ENCODE measurements at regions not wholly inside any gene's neighbourhood (a gene's known extent, or its start where the extent isn't known, plus 50 kb on each side); places are given as distances from the start of the nearest gene placed in this dataset.

- TF ChIP-seq POLR2A (IDR thresholded peaks at IDR 0.05) (no peak), CTCF (IDR thresholded peaks at IDR 0.05) (no peak)
These were observed 52.7 kb upstream of the IVNS1ABP start for GRCh38 chr1:185369786-185370185.
